GM19025 (cell line): ENCODE measurements at regions not wholly inside any gene's neighbourhood (a gene's known extent, or its start where the extent isn't known, plus 50 kb on each side); places are given as distances from the start of the nearest gene placed in this dataset.
A peak's percentile ranks its signal among the peaks of the same experiment; 100 is the strongest.
"Not testable (repeated sequence)": the region's sequence is repeated elsewhere in the genome, so short reads cannot be mapped to it uniquely, and the experiment has no call there.

ENCODE experiments used
- ATAC-seq: cut with Tn5 transposase; IDR thresholded peaks from one replicate; pipeline ENCODE4 v1.9.1; 2021; ENCODE audit warnings: mild to moderate bottlenecking, low read depth, moderate library complexity; ENCODE audit not compliant: unreplicated experiment

DNA sequence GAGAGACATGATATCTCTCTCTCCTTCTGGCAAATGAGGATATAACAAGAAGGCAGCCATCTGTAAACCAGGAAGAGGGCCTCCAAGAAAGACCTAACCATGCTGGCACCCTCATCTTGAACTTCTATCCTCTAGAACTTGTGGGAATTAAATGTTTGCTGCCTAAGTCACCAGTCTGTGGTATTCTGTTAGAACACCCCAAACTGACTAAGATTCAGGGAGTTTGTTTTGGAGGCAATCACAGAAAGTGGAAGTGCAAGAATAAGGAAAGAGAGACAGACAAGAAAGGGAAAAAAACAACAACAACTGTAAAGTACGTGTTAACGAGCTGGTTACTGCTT, 114.5 kb upstream of the GOT2 start:
- ATAC-seq: no peak

DNA sequence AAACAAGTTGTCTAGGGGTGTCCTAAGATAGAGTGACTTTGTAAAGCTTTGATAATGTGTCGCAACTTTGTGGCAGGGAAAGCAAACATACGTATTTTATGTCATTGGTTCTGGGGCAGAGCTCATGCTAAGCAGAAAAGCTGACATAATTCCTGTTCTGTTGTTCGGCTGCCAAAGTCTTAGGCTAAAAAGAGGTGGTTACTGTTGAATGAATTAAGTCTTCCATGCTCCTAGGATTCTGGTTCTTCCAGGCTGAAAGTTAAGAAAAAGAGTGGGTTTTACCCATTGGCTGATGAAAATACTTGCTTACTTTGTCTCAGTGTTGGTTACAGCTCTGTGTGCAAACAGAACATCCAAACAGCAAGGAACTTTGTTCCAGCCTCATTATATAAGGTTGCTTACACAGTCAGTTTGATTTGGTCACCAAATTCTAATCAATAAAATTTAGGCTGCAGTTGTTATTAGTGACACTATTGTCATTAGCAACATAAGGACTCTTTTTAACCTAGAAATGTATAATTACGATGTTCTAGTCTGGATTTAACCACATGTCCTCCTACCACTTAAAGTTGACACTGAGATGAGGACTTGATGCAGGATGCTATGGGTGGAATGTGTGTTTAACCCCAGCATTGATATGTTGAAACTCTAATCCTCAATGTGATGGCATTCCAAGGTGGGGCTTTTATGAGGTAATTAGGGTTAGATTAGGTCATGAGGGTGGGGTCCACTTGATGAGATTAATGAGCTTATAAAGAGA, 114.0 kb upstream of the GOT2 start:
- no peak for ATAC-seq

DNA sequence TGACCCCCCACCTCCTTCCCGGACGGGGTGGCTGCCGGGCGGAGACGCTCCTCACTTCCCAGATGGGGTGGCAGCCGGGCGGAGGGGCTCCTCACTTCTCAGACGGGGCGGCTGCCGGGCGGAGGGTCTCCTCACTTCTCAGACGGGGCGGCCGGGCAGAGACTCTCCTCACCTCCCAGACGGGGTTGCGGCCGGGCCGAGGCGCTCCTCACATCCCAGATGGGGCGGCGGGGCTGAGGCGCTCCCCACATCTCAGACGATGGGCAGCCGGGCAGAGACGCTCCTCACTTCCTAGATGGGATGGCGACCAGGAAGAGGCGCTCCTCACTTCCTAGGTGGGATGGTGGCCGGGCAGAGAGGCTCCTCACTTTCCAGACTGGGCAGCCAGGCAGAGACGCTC, 112.1 kb upstream of the GOT2 start:
- not testable (repeated sequence) for ATAC-seq

DNA sequence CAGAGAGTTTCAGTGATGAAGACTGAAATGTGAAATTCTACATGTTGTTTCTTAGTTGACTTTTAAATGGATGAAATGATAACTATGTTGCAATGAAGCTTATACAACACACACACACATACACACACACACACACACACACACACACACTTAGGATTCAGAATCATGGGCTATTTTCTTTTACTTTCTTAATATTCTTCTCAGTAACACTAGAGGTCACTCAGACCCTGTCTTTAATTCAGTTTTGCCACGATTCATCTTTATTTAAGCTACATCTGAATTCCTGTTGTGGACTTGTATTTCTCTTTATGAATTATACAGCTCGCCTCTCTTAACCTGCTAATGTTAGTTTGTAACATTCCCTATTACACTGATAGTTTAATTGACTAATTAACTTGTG, 109.6 kb upstream of the GOT2 start:
- ATAC-seq: no peak

GRCh38 chr16:58842746-58843145, 108.6 kb upstream of the GOT2 start:
- peak; percentile 49 for ATAC-seq

DNA sequence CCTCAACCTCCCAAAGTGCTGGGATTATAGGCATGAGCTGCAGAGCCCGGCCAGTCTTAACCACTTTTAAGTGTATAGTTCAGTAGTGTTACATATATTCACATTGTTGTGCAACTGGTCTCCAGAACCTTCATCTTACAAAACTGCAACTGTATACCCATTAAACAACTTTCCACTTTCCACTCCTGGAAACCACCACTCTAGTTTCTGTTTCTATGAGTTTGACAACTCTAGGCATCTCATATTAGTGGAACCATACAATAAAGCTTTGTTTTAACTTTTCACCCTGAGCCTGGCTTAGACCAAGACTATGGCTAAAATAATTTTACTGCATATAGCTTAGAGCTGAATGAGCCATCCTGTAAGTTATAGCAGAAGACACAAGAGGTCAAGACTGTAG, 108.0 kb upstream of the GOT2 start:
- ATAC-seq: peak; percentile 49

- no peak for ATAC-seq
These were observed 103.8 kb upstream of the GOT2 start for GRCh38 chr16:58837950-58838349.

DNA sequence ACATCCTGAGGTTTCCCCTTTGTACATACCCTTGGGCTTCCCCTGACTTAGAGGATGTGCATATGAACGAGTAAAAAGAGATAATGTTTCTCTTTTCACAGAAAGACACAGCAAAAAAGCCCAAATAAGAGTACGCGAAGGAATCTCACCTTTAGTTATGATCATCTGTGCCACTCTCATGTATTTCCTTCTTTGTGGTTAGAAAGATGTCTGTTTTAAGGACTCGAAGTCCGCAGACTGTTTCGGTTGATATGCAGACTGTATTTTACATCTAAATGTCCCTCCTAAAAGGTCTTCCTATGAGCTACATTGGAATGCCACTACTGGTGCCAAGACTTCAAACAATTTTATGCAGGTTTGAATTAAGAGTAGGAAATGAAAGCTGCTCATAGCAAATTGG, 102.3 kb upstream of the GOT2 start:
- no peak for ATAC-seq

DNA sequence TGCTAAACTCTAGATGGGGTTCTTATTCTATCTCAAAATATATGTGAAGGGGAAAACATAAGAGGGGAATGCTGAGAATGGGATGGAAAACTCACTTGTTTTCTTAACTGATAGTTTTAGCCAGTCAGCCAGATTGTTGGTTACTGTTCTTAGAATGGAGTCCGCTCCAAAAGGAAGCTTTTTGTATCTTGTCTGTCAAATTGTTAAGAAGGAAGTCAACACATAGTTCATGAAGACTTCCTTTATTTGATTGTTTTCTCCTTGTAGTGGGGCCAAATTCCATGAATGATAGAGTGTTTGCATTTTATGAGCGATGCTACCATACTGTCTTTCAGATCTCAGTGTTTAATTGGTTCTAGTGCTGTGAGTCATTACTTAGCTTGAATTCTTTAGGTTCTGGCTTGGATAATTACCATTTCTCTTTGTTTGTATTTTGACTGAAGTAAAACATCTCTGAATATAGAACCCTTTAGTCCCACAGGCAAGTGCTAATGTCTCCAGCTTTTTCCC, 98.3 kb upstream of the GOT2 start:
- ATAC-seq: no peak

GRCh38 chr16:58831386-58831785, 97.3 kb upstream of the GOT2 start:
- no peak for ATAC-seq

- ATAC-seq: no peak
These were observed 94.9 kb upstream of the GOT2 start for GRCh38 chr16:58828901-58829545.

DNA sequence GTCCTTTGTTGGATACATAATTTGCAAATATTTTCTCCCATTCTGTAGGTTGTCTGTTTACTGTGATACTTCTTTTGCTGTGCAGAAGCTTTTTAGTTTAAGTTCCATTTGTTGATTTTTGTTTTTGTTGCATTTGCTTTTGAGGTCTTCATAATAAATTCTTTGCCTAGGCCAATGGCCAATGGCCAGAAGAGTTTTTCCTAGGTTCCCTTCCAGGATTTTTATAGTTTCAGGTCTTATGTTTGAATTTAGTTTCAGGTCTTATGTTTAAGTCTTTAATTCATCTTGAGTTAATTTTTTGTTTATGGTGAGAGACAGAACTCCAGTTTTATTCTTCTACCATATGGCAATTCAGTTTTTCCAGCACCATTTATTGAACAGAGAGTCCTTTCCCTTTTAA, 90.1 kb upstream of the GOT2 start:
- no peak for ATAC-seq

DNA sequence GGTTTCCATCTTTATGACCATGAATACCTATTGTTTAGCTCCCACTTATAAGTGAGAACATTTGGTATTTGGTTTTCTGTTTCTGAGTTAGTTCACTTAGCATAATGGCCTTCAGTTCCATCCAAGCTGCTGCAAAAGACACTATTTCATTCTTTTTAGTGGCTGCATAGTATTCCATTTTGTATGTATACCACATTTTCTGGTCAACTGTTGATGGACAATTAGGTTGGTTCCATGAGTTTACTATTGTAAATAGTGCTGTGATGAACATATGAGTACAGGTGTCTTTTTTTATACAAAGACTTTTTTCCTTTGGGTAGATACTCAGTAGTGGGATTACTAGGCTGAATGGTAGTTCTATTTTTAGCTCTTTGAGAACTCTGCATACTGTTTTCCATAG, 87.8 kb upstream of the GOT2 start:
- no peak for ATAC-seq

DNA sequence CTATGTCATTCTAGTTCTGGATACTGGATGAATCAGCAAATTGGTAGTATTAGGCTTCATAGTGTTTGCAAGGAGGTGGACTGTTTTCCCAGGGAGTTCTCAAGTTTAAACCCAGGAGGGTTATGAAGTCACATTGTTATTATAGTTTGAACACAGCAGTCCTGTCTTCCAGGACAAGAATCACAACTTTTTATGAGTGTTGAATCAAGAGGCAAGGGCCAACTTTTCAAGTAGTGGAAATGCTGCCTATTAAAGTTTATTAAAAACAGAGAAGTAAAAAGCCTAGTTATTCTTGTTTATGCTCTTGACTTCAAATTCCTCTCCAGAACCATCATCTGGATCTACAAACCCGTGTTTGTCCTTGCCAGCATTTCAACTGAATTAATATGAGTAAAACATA, 86.3 kb upstream of the GOT2 start:
- ATAC-seq: no peak

GRCh38 chr16:58815181-58815888, 81.2 kb upstream of the GOT2 start:
- no peak for ATAC-seq

DNA sequence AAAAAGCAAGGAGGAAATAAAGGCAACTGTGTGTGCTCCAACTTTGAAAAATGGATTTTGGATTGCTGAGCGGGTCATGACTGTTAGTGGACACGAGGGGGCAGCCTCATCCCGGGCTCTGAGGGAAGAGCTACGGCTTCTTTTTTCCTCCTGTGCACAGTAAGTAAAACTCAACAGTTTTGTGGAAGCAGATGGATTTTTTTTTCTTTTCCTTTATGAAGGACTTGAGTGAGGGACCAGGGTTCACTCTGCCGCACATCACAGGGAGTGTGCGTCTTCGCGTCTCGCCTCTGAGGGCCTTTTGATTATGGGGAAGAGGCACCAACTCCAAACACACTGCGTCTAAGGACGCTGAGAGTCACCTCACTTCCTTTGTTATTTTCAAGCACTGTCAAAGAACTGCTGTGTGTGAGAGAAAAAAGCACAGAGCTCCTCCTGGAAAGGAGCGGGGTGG, 80.3 kb upstream of the GOT2 start:
- ATAC-seq: no peak

GRCh38 chr16:58809213-58809612, 75.1 kb upstream of the GOT2 start:
- ATAC-seq: no peak

DNA sequence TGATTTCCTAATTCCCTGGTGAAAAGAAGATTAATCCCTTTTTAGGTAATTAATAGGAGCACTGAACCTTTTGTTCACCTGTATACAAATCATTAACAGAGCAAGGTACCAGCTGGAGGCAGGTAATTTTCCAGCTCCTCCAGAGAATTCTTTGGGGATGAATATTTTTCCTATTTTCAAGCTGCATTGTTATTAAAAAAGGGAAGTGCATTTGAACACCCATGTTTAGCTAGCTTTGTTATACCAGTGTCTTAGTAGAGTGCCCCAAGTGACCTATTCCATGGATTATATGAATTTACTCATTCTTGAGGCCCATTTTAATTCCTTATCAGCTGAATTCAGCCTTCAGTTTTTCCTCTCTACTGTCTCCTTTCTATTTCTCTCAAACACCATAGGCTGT, 73.2 kb upstream of the GOT2 start:
- ATAC-seq: no peak

GRCh38 chr16:58801838-58802237, 67.7 kb upstream of the GOT2 start:
- no peak for ATAC-seq

DNA sequence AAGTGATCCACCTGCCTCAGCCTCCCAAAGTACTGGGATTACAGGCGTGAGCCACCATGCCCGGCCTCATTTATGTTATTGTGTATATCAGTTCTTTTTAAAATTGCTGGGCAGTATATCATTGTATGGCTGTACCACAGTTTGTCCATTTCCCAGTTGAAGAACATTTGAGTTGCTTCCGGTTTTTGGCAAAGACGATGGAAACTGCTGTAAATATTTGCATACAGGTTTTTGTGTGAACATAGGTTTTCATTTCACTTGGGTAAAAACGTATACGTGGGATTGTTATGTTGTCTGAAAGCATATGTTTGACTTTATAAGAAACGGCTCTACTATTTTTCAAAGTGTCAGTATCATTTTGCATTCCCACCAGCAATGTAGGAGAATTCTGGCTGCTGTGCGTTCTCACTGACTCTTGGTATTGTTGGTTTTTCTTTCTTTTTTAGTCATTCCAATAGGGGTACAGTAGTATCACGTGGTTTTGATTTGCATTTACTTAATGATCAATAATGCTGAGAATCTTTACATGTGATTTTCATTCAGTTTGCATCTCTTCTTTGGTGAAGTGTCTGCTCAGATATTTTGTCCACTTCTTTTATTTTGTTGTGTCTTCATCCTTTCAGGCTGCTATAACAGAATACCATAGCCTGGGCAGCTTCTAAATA, 63.2 kb upstream of the GOT2 start:
- ATAC-seq: no peak

DNA sequence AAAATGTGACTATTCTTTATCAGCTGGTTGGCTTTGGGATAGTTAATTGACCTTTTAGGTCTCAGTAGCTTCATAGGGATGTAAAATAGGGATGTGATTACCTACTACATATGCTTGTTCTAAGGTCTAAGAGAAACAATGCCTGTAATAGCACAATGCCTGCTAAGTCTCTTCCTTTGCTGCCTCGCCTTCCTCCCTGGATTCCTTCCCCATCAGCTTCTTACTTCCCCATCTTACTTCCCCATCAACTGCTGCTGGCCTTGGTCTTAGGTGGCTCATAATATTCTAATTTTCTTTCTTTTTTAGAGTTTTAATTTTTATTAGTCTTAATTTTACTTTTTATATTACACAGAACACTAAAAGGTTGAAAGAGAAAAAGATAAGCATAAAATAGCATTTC, 59.2 kb upstream of the GOT2 start:
- no peak for ATAC-seq
